Mesendoderm (in vitro differentiated cells): ENCODE measurements at regions not wholly inside any gene's neighbourhood (a gene's known extent, or its start where the extent isn't known, plus 50 kb on each side); places are given as distances from the start of the nearest gene placed in this dataset.

Experiments used
- DNase-seq: peaks from one replicate; pipeline ENCODE4 v3.0.0; 2013
- H2AK5ac ChIP-seq: 2 replicates; pipeline ENCODE4 v1.6.1; 2013; ENCODE audit warnings: low read length, inconsistent platforms
- H2BK120ac ChIP-seq: 2 replicates; pipeline ENCODE4 v1.6.1; 2013; ENCODE audit warnings: low read depth, mild to moderate bottlenecking, low read length, moderate library complexity, mixed read lengths
- H2BK15ac ChIP-seq: replicated peaks from 2 replicates; pipeline ENCODE4 v1.6.1; 2013; ENCODE audit warnings: low read depth, mild to moderate bottlenecking, moderate library complexity
- H2BK5ac ChIP-seq: 2 replicates; pipeline ENCODE4 v1.6.1; 2013; ENCODE audit warnings: low read length, inconsistent platforms
- H3K18ac ChIP-seq: 2 replicates; pipeline ENCODE4 v1.6.1; 2013; ENCODE audit warnings: mild to moderate bottlenecking, low read length, mixed read lengths
- H3K23ac ChIP-seq: one replicate; pipeline ENCODE4 v1.6.1; 2013; ENCODE audit warnings: low read length
- H3K27ac ChIP-seq: 2 replicates; pipeline ENCODE4 v1.5.1; 2013; ENCODE audit warnings: low read depth, mild to moderate bottlenecking, inconsistent platforms, low read length, moderate library complexity
- H3K27me3 ChIP-seq: 2 replicates; pipeline ENCODE4 v1.6.1; 2013; ENCODE audit warnings: low read length, control low read depth, mild to moderate bottlenecking, inconsistent platforms; ENCODE audit not compliant: insufficient read depth, poor library complexity
- H3K36me3 ChIP-seq: 2 replicates; pipeline ENCODE4 v1.6.1; 2013; ENCODE audit warnings: low read length, inconsistent platforms; ENCODE audit not compliant: control insufficient read depth, insufficient read depth
- H3K4ac ChIP-seq: one replicate; pipeline ENCODE4 v1.6.1; 2013; ENCODE audit warnings: low read depth, mild to moderate bottlenecking, low read length, moderate library complexity
- H3K4me1 ChIP-seq: 2 replicates; pipeline ENCODE4 v1.6.1; 2013; ENCODE audit warnings: low read depth, low read length, inconsistent platforms; ENCODE audit not compliant: control insufficient read depth
- H3K4me2 ChIP-seq: 2 replicates; pipeline ENCODE4 v1.6.1; 2013; ENCODE audit warnings: low read length
- H3K4me3 ChIP-seq: 2 replicates; pipeline ENCODE4 v1.5.1; 2013; ENCODE audit warnings: mild to moderate bottlenecking, low read length
- H3K56ac ChIP-seq: one replicate; pipeline ENCODE4 v1.6.1; 2013; ENCODE audit warnings: low read length
- H3K79me1 ChIP-seq: 2 replicates; pipeline ENCODE4 v1.6.1; 2013; ENCODE audit warnings: low read length, inconsistent platforms
- H3K79me2 ChIP-seq: 2 replicates; pipeline ENCODE4 v1.6.1; 2013; ENCODE audit warnings: mild to moderate bottlenecking, low read length; ENCODE audit not compliant: control insufficient read depth, insufficient read depth
- H3K9ac ChIP-seq: 2 replicates; pipeline ENCODE4 v1.6.1; 2013; ENCODE audit warnings: low read length, inconsistent platforms
- H4K5ac ChIP-seq: one replicate; pipeline ENCODE4 v1.6.1; 2013; ENCODE audit warnings: low read length
- H4K8ac ChIP-seq: one replicate; pipeline ENCODE4 v1.6.1; 2013; ENCODE audit warnings: low read depth, mild to moderate bottlenecking, control low read depth, low read length, moderate library complexity
- WGBS: extraction: QIAGEN DNeasy Blood & Tissue Kit; methylation state at CpG from one replicate; pipeline ENCODE4 v1.1.7; 2013; ENCODE audit warnings: low lambda C conversion rate, missing lambda C conversion rate; ENCODE audit not compliant: insufficient coverage; ENCODE audit errors: extremely low coverage; 5-methylcytosine and 5-hydroxymethylcytosine counted together

DNA sequence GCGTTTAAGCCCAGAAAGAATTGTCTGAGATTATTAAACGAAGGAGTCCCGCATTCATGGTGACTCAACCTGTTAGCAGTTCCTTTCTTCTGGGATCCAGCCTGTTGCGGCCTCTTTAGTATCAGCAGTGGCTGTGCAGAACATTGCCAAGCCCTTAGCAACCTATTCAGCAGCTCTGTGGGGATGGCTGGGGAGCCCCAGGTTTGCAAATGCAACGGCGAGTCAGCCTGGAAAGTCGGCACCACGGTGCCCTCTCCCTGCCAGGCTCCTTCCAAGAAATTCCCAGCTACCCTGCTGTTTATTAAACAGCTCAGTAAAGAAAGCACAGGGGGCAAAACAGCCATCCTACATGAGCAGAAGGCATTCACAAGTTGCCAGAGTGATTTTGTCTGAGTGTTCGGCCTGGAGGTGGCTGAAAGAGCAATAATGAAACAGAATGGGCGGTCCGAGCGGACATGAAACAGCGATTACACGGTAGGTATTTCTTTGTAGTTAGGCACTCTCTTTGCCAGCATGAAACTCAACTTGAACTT is 198.3 kb downstream of the BAMBI start:
- H3K79me2 ChIP-seq = no peaks in the 10 kb centered on the region
- H3K4ac ChIP-seq = no peak overlapping the region
- H3K27ac ChIP-seq = no peak overlapping the region
- H3K9ac ChIP-seq = no peak overlapping the region
- H2BK120ac ChIP-seq = no peak overlapping the region
- DNase-seq = peak; percentile 72
- no peaks in the 10 kb centered on the region for H3K27me3 ChIP-seq
- no CpG with 5 or more reads among the region's 14 CpGs for WGBS
- H3K4me1 ChIP-seq = peaks cover 6% of the 10 kb centered on the region
- no peak overlapping the region for H2AK5ac ChIP-seq
- peak overlapping the region; percentile 17 for H4K5ac ChIP-seq
- no peaks in the 10 kb centered on the region for H3K36me3 ChIP-seq
- H3K18ac ChIP-seq = no peak overlapping the region
- H4K8ac ChIP-seq = no peak overlapping the region
- no peaks in the 10 kb centered on the region for H3K79me1 ChIP-seq
- H2BK15ac ChIP-seq = no peak overlapping the region
- H3K4me2 ChIP-seq = no peak overlapping the region
- no peak overlapping the region for H3K23ac ChIP-seq
- H3K4me3 ChIP-seq = no peak overlapping the region
- peak overlapping the region; percentile 35 for H3K56ac ChIP-seq
- no peak overlapping the region for H2BK5ac ChIP-seq

DNA sequence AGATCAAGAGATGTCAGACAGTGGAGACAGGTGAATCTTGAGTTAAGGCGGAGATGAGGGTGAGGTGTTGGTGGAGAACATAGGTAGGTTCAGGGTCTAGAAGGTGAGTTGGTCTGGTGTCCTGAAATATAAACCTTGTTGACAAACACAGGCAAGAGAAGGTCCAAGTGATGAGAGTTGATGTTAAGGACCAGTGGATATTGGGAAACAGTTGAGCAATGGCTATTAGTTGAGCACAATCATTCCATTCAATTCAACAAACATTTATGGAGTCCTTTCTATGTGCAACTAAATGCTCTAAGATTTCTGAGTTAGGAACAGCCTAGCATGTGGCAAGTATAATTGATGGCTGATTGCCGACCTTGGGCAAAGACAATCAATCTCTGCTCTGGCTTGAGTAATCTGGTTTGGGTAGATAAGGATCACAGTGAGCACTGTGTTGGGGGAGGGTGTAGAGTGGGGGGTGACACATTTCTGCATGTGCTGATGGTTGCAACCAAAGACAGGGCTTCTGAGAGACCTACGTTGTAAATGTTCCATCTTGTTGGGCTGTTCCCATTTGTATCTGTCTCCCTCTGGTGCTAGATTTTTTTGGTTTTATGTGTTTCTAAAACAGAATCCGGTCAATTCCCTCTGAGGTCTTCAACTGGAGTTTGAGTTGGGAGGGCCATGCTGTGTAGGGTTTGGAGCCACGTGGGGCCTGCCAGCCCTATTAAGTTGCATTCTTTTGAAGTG is 201.1 kb downstream of the BAMBI start:
- Histone ChIP-seq H3K79me2 (no peaks in the 10 kb centered on the region), H3K27ac (no peak overlapping the region), H2BK120ac (no peak overlapping the region), H3K79me1 (no peaks in the 10 kb centered on the region), H3K4me3 (no peak overlapping the region), H3K56ac (peak overlapping the region; percentile 10), H3K9ac (no peak overlapping the region), H3K18ac (no peak overlapping the region), H2BK15ac (no peak overlapping the region), H4K5ac (no peak overlapping the region), H3K4ac (no peak overlapping the region), H3K23ac (no peak overlapping the region), H3K36me3 (no peaks in the 10 kb centered on the region), H3K27me3 (no peaks in the 10 kb centered on the region), H2BK5ac (no peak overlapping the region), H4K8ac (no peak overlapping the region), H3K4me2 (no peak overlapping the region), H3K4me1 (peaks cover 6% of the 10 kb centered on the region), H2AK5ac (peak overlapping the region; percentile 66)
- DNase-seq = peak; percentile 51
- WGBS = no CpG with 5 or more reads among the region's 5 CpGs

DNA sequence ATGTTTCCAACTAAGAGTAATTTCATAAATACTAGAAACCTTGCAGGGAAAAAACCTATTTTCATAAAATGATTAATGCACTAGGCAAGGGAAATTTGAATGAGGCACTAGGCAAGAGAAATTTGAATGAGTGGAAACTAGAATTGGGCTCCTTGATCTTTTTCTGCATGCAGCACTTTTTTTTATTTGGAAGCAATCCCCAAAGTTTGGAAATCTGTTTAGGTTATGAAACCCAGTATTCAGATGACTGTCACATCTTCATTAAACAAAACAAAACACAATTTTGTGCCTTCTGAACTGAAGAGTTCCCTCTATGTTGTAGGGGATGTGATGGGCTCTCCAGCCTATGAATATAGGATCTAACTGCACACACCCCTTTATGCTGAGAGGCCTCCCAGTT is 201.9 kb downstream of the BAMBI start:
- no peaks in the 10 kb centered on the region for H3K27me3 ChIP-seq
- no peak overlapping the region for H2BK15ac ChIP-seq
- no peak overlapping the region for H3K9ac ChIP-seq
- H3K18ac ChIP-seq = no peak overlapping the region
- H3K36me3 ChIP-seq = no peaks in the 10 kb centered on the region
- H2BK120ac ChIP-seq = no peak overlapping the region
- H3K4me3 ChIP-seq = no peak overlapping the region
- no peaks in the 10 kb centered on the region for H3K79me2 ChIP-seq
- H4K5ac ChIP-seq = no peak overlapping the region
- H2BK5ac ChIP-seq = no peak overlapping the region
- no peak overlapping the region for H3K4me2 ChIP-seq
- peaks cover 6% of the 10 kb centered on the region for H3K4me1 ChIP-seq
- no peak overlapping the region for H4K8ac ChIP-seq
- no peak overlapping the region for H3K56ac ChIP-seq
- no peak overlapping the region for H3K27ac ChIP-seq
- H2AK5ac ChIP-seq = no peak overlapping the region
- no peak overlapping the region for H3K23ac ChIP-seq
- no peaks in the 10 kb centered on the region for H3K79me1 ChIP-seq
- no peak for DNase-seq
- no peak overlapping the region for H3K4ac ChIP-seq

DNA sequence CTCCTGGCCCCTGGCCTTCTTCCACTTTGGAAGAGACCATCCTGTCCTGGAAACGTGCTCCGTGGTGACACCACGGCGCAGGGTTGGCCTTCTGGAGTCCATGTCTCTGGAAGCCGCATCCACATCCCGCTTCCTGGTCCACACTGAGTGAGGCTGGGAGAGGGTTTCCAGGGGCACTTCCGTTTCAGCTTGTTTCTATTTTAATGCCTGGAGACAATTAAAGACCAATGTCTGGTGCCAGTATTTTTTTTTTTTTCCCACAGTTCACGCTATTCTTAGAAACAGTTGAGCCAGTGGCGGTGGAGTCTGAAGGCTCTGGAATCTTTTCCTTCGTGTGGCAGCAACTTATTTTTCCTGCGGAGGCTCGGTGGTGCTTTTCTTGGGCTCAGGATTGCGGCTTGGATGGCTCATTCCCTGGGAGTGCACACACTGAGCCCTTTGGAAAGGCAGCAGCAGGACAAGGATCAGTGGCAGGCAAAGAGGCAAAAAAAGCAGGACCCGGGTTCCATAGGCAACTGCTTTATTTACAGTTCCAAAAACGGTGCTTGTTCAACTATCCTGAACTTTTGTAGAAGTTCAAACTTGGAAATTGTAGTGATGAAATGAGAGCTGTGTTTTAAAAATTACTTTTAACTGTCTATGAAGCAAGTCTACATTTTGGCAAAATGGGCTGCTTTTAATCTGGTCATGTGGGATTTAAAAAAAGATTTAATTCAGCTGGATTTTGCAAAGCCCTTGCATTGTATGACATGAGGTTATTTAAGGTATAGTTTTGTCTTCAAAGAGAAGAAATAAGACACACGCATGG is 202.8 kb downstream of the BAMBI start:
- H3K4me1 ChIP-seq = peaks cover 6% of the 10 kb centered on the region
- no CpG with 5 or more reads among the region's 16 CpGs for WGBS

DNA sequence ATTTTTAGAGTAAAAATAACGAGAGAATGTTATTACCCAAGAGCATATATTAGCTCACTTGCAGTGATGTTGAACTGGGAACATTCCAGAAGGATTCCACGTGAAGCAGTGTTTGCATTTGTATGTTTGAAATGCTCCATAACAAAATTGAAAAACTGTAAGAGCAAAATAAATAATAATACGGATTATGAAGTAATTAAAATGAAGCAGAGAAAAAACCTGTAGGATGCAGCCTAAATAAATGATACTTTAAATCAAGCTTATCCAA is 203.3 kb downstream of the BAMBI start:
- Histone ChIP-seq H3K56ac (no peak overlapping the region), H3K23ac (no peak overlapping the region), H3K79me2 (no peaks in the 10 kb centered on the region), H2BK15ac (no peak overlapping the region), H3K4ac (no peak overlapping the region), H2BK120ac (no peak overlapping the region), H3K4me1 (peaks cover 6% of the 10 kb centered on the region), H3K18ac (no peak overlapping the region), H3K4me2 (no peak overlapping the region), H3K27me3 (no peaks in the 10 kb centered on the region), H3K9ac (no peak overlapping the region), H2BK5ac (no peak overlapping the region), H3K79me1 (no peaks in the 10 kb centered on the region), H3K4me3 (no peak overlapping the region), H2AK5ac (no peak overlapping the region), H3K27ac (no peak overlapping the region), H4K5ac (no peak overlapping the region), H3K36me3 (no peaks in the 10 kb centered on the region), H4K8ac (no peak overlapping the region)
- DNase-seq = no peak
- WGBS = no CpG with 5 or more reads among the region's 3 CpGs

More for the DNA sequence above, 202.8 kb downstream of the BAMBI start:
- Histone ChIP-seq H3K23ac (no peak overlapping the region), H3K79me1 (no peaks in the 10 kb centered on the region), H4K5ac (no peak overlapping the region), H3K4me2 (no peak overlapping the region), H2BK5ac (no peak overlapping the region), H4K8ac (no peak overlapping the region), H2AK5ac (no peak overlapping the region), H2BK120ac (no peak overlapping the region), H3K56ac (peak overlapping the region; percentile 27), H3K9ac (no peak overlapping the region), H3K18ac (no peak overlapping the region), H3K4ac (no peak overlapping the region), H3K79me2 (no peaks in the 10 kb centered on the region), H3K36me3 (no peaks in the 10 kb centered on the region), H3K27me3 (no peaks in the 10 kb centered on the region), H3K27ac (no peak overlapping the region), H2BK15ac (no peak overlapping the region), H3K4me3 (no peak overlapping the region)
- DNase-seq = no peak
